GM03348 (cell line): ENCODE measurements at regions not wholly inside any gene's neighbourhood (a gene's known extent, or its start where the extent isn't known, plus 50 kb on each side); places are given as distances from the start of the nearest gene placed in this dataset.

Experiments used
- DNase-seq: peaks from one replicate; pipeline ENCODE4 v3.0.0; 2012; ENCODE audit warnings: low spot score

GRCh38 chr5:68930139-68930538, 163.7 kb upstream of the SLC30A5 start:
- no peak for DNase-seq

GRCh38 chr5:68932830-68933434, 160.9 kb upstream of the SLC30A5 start:
- DNase-seq: no peak

- no peak for DNase-seq
Measured at GRCh38 chr5:68942169-68942568, 151.6 kb upstream of the SLC30A5 start.

- DNase-seq: no peak
Measured at GRCh38 chr5:68946728-68947127, 147.1 kb upstream of the SLC30A5 start.

- DNase-seq: no peak
Measured at GRCh38 chr5:68947986-68948385, 145.8 kb upstream of the SLC30A5 start.

- DNase-seq: no peak
Measured at GRCh38 chr5:68949256-68949655, 144.6 kb upstream of the SLC30A5 start.

- no peak for DNase-seq
Measured at GRCh38 chr5:68949711-68950110, 144.1 kb upstream of the SLC30A5 start.

GRCh38 chr5:68950125-68950524, 143.7 kb upstream of the SLC30A5 start:
- no peak for DNase-seq

GRCh38 chr5:68950930-68951329, 142.9 kb upstream of the SLC30A5 start:
- no peak for DNase-seq

GRCh38 chr5:68953231-68953874, 140.5 kb upstream of the SLC30A5 start:
- DNase-seq: no peak

GRCh38 chr5:68953875-68954617, 139.8 kb upstream of the SLC30A5 start:
- DNase-seq: peak; percentile 28

- DNase-seq: no peak
Measured at GRCh38 chr5:68954618-68954910, 139.2 kb upstream of the SLC30A5 start.

- no peak for DNase-seq
Measured at GRCh38 chr5:68957591-68957990, 136.2 kb upstream of the SLC30A5 start.

- DNase-seq: no peak
Measured at GRCh38 chr5:68958428-68958827, 135.4 kb upstream of the SLC30A5 start.

- DNase-seq: no peak
Measured at GRCh38 chr5:68960456-68960855, 133.4 kb upstream of the SLC30A5 start.

- DNase-seq: no peak
Measured at GRCh38 chr5:68960961-68961360, 132.9 kb upstream of the SLC30A5 start.

- DNase-seq: no peak
Measured at GRCh38 chr5:68961762-68962161, 132.1 kb upstream of the SLC30A5 start.

- DNase-seq: peak; percentile 87
Measured at GRCh38 chr5:68962757-68963484, 130.9 kb upstream of the SLC30A5 start.

- no peak for DNase-seq
Measured at GRCh38 chr5:68964679-68965078, 129.1 kb upstream of the SLC30A5 start.

GRCh38 chr5:68965926-68966325, 127.9 kb upstream of the SLC30A5 start:
- no peak for DNase-seq

GRCh38 chr5:68966596-68966995, 127.2 kb upstream of the SLC30A5 start:
- DNase-seq: no peak

- DNase-seq: no peak
Measured at GRCh38 chr5:68968429-68968828, 125.4 kb upstream of the SLC30A5 start.

- no peak for DNase-seq
Measured at GRCh38 chr5:68970617-68971016, 123.2 kb upstream of the SLC30A5 start.
